Loucy (cell line): ENCODE measurements at regions not wholly inside any gene's neighbourhood (a gene's known extent, or its start where the extent isn't known, plus 50 kb on each side); places are given as distances from the start of the nearest gene placed in this dataset.

Experiments
- H2AFZ ChIP-seq: fragments of 200-600 bp; sonication (generic); 2 replicates; pipeline ENCODE4 v1.6.0; 2016; ENCODE audit warnings: antibody characterized with exemption, mild to moderate bottlenecking, low read length, moderate library complexity
- H3F3A ChIP-seq: fragments of 200-600 bp; 2 replicates; pipeline ENCODE4 v1.6.0; 2016; ENCODE audit warnings: antibody characterized with exemption, low read depth, mild to moderate bottlenecking
- H3K27me3 ChIP-seq: fragments of 200-600 bp; sonication (generic); 2 replicates; pipeline ENCODE4 v1.6.1; 2014; ENCODE audit warnings: low read length, mild to moderate bottlenecking; ENCODE audit not compliant: insufficient read depth, poor library complexity, severe bottlenecking
- H3K36me3 ChIP-seq: fragments of 200-600 bp; sonication (generic); 2 replicates; pipeline ENCODE4 v1.6.1; 2016; ENCODE audit warnings: low read length; ENCODE audit not compliant: insufficient read depth
- H3K4me1 ChIP-seq: fragments of 200-600 bp; sonication (generic); 2 replicates; pipeline ENCODE4 v1.5.1; 2014; ENCODE audit warnings: low read length, mild to moderate bottlenecking; ENCODE audit not compliant: insufficient read depth, poor library complexity, severe bottlenecking
- H3K4me2 ChIP-seq: fragments of 200-600 bp; sonication (generic); 2 replicates; pipeline ENCODE4 v1.6.0; 2014; ENCODE audit warnings: antibody characterized with exemption, low read length, low read depth, mild to moderate bottlenecking; ENCODE audit not compliant: poor library complexity, severe bottlenecking
- H3K4me3 ChIP-seq: fragments of 200-600 bp; sonication (generic); 2 replicates; pipeline ENCODE4 v1.5.1; 2014; ENCODE audit warnings: low read length, mild to moderate bottlenecking, mixed read lengths; ENCODE audit not compliant: poor library complexity, severe bottlenecking
- H3K79me2 ChIP-seq: fragments of 200-600 bp; sonication (generic); 2 replicates; pipeline ENCODE4 v1.6.1; 2014; ENCODE audit warnings: low read length; ENCODE audit not compliant: insufficient read depth
- H3K9ac ChIP-seq: fragments of 200-600 bp; sonication (generic); 2 replicates; pipeline ENCODE4 v1.6.0; 2014; ENCODE audit warnings: mild to moderate bottlenecking, low read depth, low read length, moderate library complexity; ENCODE audit not compliant: poor library complexity, severe bottlenecking
- H3K9me2 ChIP-seq: fragments of 200-600 bp; sonication (generic); replicated peaks from 2 replicates; pipeline ENCODE4 v1.6.1; 2016; ENCODE audit warnings: low read depth, low read length, mixed read lengths
- H3K9me3 ChIP-seq: fragments of 200-600 bp; sonication (generic); 2 replicates; pipeline ENCODE4 v1.6.1; 2014; ENCODE audit warnings: mild to moderate bottlenecking, antibody characterized with exemption, low read length, low read depth; ENCODE audit not compliant: insufficient read depth
- H4K20me1 ChIP-seq: fragments of 200-600 bp; sonication (generic); 2 replicates; pipeline ENCODE4 v1.6.0; 2014; ENCODE audit warnings: antibody characterized with exemption, low read length, mild to moderate bottlenecking; ENCODE audit not compliant: insufficient read depth, poor library complexity, severe bottlenecking
- EZH2phosphoT487 ChIP-seq: fragments of 200-600 bp; IDR thresholded peaks from 2 replicates; pipeline ENCODE4 v1.6.1; 2018; ENCODE audit warnings: antibody characterized with exemption, mild to moderate bottlenecking, moderate library complexity, borderline replicate concordance
- TF ChIP-seq, protein P1 (sequence below): fragments of 200-600 bp; sonication (generic); conservative IDR thresholded peaks from 2 replicates; pipeline ENCODE4 v1.5.1; 2014; ENCODE audit warnings: mild to moderate bottlenecking, antibody characterized with exemption, low read length

- Histone ChIP-seq H3F3A (no peaks in the 10 kb centered on the region), H3K9ac (no peak overlapping the region), H3K4me2 (no peak overlapping the region), H2AFZ (no peak overlapping the region), H3K9me3 (no peaks in the 10 kb centered on the region; the same call in 1 of the 2 replicates), H4K20me1 (no peaks in the 10 kb centered on the region), H3K36me3 (no peaks in the 10 kb centered on the region), H3K4me1 (no peaks in the 10 kb centered on the region), H3K4me3 (no peak overlapping the region), H3K79me2 (no peaks in the 10 kb centered on the region), H3K9me2 (no peaks in the 10 kb centered on the region), H3K27me3 (no peaks in the 10 kb centered on the region)
- TF ChIP-seq, protein P1, sequence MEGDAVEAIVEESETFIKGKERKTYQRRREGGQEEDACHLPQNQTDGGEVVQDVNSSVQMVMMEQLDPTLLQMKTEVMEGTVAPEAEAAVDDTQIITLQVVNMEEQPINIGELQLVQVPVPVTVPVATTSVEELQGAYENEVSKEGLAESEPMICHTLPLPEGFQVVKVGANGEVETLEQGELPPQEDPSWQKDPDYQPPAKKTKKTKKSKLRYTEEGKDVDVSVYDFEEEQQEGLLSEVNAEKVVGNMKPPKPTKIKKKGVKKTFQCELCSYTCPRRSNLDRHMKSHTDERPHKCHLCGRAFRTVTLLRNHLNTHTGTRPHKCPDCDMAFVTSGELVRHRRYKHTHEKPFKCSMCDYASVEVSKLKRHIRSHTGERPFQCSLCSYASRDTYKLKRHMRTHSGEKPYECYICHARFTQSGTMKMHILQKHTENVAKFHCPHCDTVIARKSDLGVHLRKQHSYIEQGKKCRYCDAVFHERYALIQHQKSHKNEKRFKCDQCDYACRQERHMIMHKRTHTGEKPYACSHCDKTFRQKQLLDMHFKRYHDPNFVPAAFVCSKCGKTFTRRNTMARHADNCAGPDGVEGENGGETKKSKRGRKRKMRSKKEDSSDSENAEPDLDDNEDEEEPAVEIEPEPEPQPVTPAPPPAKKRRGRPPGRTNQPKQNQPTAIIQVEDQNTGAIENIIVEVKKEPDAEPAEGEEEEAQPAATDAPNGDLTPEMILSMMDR: no peak
- TF ChIP-seq EZH2phosphoT487: no peak
Measured at GRCh38 chr20:61162451-61162850, 89.6 kb upstream of the CDH4 start.

DNA sequence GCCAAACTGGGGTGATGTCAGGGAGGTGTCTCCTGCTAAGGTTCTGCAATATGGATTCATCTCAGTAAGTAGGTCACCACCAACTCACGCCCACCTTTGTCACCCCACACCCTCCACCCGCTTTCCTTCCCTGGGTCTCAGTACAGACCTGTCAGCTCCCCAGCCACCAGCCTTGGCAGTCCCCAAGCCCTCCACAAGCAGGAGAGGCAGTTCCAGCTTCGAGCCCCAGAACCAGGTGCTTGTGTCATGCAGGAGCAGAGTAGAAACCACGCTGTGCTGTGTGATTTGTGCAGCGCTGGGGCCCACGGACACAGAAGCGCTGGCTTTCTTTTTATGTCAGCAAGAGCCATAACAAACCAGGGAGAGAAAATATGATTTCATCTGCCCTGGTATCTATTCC lies 89.0 kb upstream of the CDH4 start:
- TF ChIP-seq EZH2phosphoT487: no peak
- TF ChIP-seq, protein P1: no peak
- no peak overlapping the region for H3K9ac ChIP-seq

DNA sequence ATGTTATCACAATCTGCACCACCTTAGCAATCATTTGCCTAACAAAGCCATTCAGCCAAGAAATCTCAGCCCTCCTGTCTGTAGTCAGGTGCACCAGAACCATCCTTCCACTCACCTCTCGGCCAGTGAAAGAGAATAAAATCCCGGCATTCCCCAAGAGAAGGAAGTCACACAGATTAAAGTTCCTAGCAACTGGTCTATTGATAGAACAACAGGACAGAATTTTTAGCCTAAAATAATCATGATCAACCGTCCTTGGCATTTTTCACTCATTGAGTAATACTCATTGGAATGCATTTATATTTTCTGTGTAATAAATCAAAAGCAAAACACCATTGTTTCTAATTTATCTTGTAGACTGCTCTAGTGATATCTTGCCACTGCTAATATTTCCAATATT lies 85.7 kb upstream of the CDH4 start:
- H3K27me3 ChIP-seq: no peaks in the 10 kb centered on the region
- no peak overlapping the region for H3K9ac ChIP-seq
- H3K4me1 ChIP-seq: no peaks in the 10 kb centered on the region
- no peaks in the 10 kb centered on the region for H3K9me3 ChIP-seq
- H3K4me3 ChIP-seq: no peak overlapping the region
- no peaks in the 10 kb centered on the region for H3K36me3 ChIP-seq
- TF ChIP-seq EZH2phosphoT487: no peak
- TF ChIP-seq, protein P1: no peak
- no peaks in the 10 kb centered on the region for H3K9me2 ChIP-seq
- H2AFZ ChIP-seq: no peak overlapping the region
- H4K20me1 ChIP-seq: no peaks in the 10 kb centered on the region
- H3F3A ChIP-seq: no peaks in the 10 kb centered on the region
- no peak overlapping the region for H3K4me2 ChIP-seq
- no peaks in the 10 kb centered on the region for H3K79me2 ChIP-seq

More for the DNA sequence above, 89.0 kb upstream of the CDH4 start:
- H3K9me3 ChIP-seq: no peaks in the 10 kb centered on the region; the same call in 1 of the 2 replicates
- H2AFZ ChIP-seq: no peak overlapping the region
- H4K20me1 ChIP-seq: no peaks in the 10 kb centered on the region
- no peaks in the 10 kb centered on the region for H3K9me2 ChIP-seq
- H3K4me3 ChIP-seq: no peak overlapping the region
- H3K36me3 ChIP-seq: no peaks in the 10 kb centered on the region
- no peak overlapping the region for H3K4me2 ChIP-seq
- H3K27me3 ChIP-seq: no peaks in the 10 kb centered on the region
- no peaks in the 10 kb centered on the region for H3F3A ChIP-seq
- H3K79me2 ChIP-seq: no peaks in the 10 kb centered on the region
- no peaks in the 10 kb centered on the region for H3K4me1 ChIP-seq
